Kidney (tissue), 13 donors: ENCODE measurements at regions not wholly inside any gene's neighbourhood (a gene's known extent, or its start where the extent isn't known, plus 50 kb on each side); places are given as distances from the start of the nearest gene placed in this dataset.
"Not testable (repeated sequence)": the region's sequence is repeated elsewhere in the genome, so short reads cannot be mapped to it uniquely, and the experiment has no call there.

Source experiments
- DNase-seq, 5 donors: peaks; one replicate each; pipeline ENCODE4 v3.0.0-alpha.2; 2013 to 2020
- FAIRE-seq: peaks from 2 replicates; lab custom pipeline; 2012; peaks lifted over from hg19 to GRCh38; lab: Jason Lieb, UNC
- H3K27ac ChIP-seq, 2 donors: one replicate each; pipeline ENCODE4 v1.7.0; 2013; ENCODE audit warnings: low read depth in 2 of 2, low read length in 2 of 2, inconsistent platforms in 1 of 2
- H3K27me3 ChIP-seq: one replicate; pipeline ENCODE4 v1.7.1; 2013; ENCODE audit warnings: low read length, inconsistent platforms; ENCODE audit not compliant: control insufficient read depth, insufficient read depth
- H3K36me3 ChIP-seq, 3 donors: one replicate each; pipeline versions ENCODE4 v1.7.0 to v1.7.1; 2013; ENCODE audit warnings: low read length in 3 of 3, control low read depth in 1 of 3, inconsistent platforms in 1 of 3; ENCODE audit not compliant: insufficient read depth in 3 of 3, control insufficient read depth in 2 of 3
- H3K4me1 ChIP-seq, 3 donors: one replicate each; pipeline versions ENCODE4 v1.7.0 to v1.7.1; 2013; ENCODE audit warnings: low read length in 3 of 3, inconsistent platforms in 1 of 3, low read depth in 1 of 3; ENCODE audit not compliant: control insufficient read depth in 2 of 3, insufficient read depth in 2 of 3
- H3K4me3 ChIP-seq, 3 donors: one replicate each; pipeline versions ENCODE4 v1.7.0 to v1.8.1; 2013; ENCODE audit warnings: low read length in 3 of 3, control low read depth in 1 of 3, inconsistent platforms in 1 of 3
- H3K9ac ChIP-seq, 3 donors: one replicate each; pipeline versions ENCODE4 v1.7.0 to v1.7.1; 2013; ENCODE audit warnings: low read length in 3 of 3, control low read depth in 1 of 3, inconsistent platforms in 1 of 3
- H3K9me3 ChIP-seq, 3 donors: one replicate each; pipeline versions ENCODE4 v1.7.0 to v1.7.1; 2013; ENCODE audit warnings: low read length in 3 of 3, control low read depth in 1 of 3, inconsistent platforms in 1 of 3; ENCODE audit not compliant: control insufficient read depth in 2 of 3, insufficient read depth in 1 of 3
- CTCF ChIP-seq: IDR thresholded peaks from 3 replicates; pipeline ENCODE4 v1.5.1; 2012; ENCODE audit warnings: mild to moderate bottlenecking, moderate library complexity, borderline replicate concordance; ENCODE audit not compliant: insufficient read depth; ENCODE audit errors: extremely low read depth
- intact Hi-C: fragments of 100-400 bp; cut with DNase I; formaldehyde crosslinking; loops from one replicate; pipeline ENCODE4 v1.11.1; 2022
- donor health status: control.
- donor health status: control.
- donor health status: control.
- donor health status: control.
- donor health status: control.
- donor health status: DM: yes; HTN: yes; CAD: no.
- donor health status: Normal renal cell carcinoma (clear cell type).

GRCh38 chr5:18395126-18396110 is 761.2 kb downstream of the TAF11L14 start:
- Histone ChIP-seq H3K27me3 (no peaks in the 10 kb centered on the region), H3K9ac (no peak overlapping the region), H3K9me3 (no peaks in the 10 kb centered on the region), H3K4me3 (no peak overlapping the region), H3K4me1 (no peaks in the 10 kb centered on the region), H3K36me3 (no peaks in the 10 kb centered on the region), H3K27ac (no peak overlapping the region)
- intact Hi-C loops, result no loop called here
- TF ChIP-seq CTCF, result no peak
- FAIRE-seq (no peak), DNase-seq (no peak)

GRCh38 chr5:18397371-18397770 is 763.1 kb downstream of the TAF11L14 start:
- intact Hi-C loops, result no loop called here
- H3K9me3 ChIP-seq, result no peaks in the 10 kb centered on the region
- TF ChIP-seq CTCF, result no peak
- H3K27me3 ChIP-seq, result no peaks in the 10 kb centered on the region
- H3K4me1 ChIP-seq, result no peaks in the 10 kb centered on the region
- H3K27ac ChIP-seq, result no peak overlapping the region
- no peak overlapping the region for H3K9ac ChIP-seq
- H3K36me3 ChIP-seq, result no peaks in the 10 kb centered on the region
- FAIRE-seq (no peak), DNase-seq (peak in 1 of 5 donors; percentile 34)
- H3K4me3 ChIP-seq, result no peak overlapping the region

- intact Hi-C loops, result no loop called here
- no peak for FAIRE-seq
Observed at GRCh38 chr5:18397891-18398290, 763.6 kb downstream of the TAF11L14 start.

GRCh38 chr5:18399461-18400327 is 765.4 kb downstream of the TAF11L14 start:
- FAIRE-seq, H3K36me3 ChIP-seq, H3K4me3 ChIP-seq, DNase-seq, H3K27ac ChIP-seq, H3K27me3 ChIP-seq, H3K9me3 ChIP-seq, H3K4me1 ChIP-seq, intact Hi-C loops, H3K9ac ChIP-seq: not testable (repeated sequence)

More at GRCh38 chr5:18397891-18398290, 763.6 kb downstream of the TAF11L14 start:
- H3K9me3 ChIP-seq, result no peaks in the 10 kb centered on the region
- H3K4me3 ChIP-seq, result no peak overlapping the region
- no peak for TF ChIP-seq CTCF
- H3K9ac ChIP-seq, result no peak overlapping the region
- H3K27ac ChIP-seq, result no peak overlapping the region
- no peaks in the 10 kb centered on the region for H3K27me3 ChIP-seq
- no peaks in the 10 kb centered on the region for H3K4me1 ChIP-seq
- H3K36me3 ChIP-seq, result no peaks in the 10 kb centered on the region
- DNase-seq, result peak in 2 of 5 donors; percentile 65 to 78
